ENCODE measurements at regions not wholly inside any gene's neighbourhood (a gene's known extent, or its start where the extent isn't known, plus 50 kb on each side); places are given as distances from the start of the nearest gene placed in this dataset.

- Histone ChIP-seq H3K9ac (ENCODE audit: low read length in 5 of 5) (no peak overlapping the region), H3K27me3 (ENCODE audit: control insufficient read depth in 5 of 5, insufficient read depth in 4 of 5, low read length in 5 of 5) (peaks cover 0 to 6% (median 1%) of the 10 kb centered on the region in 5 donors), H3K27ac (ENCODE audit: low read depth, low read length) (no peak overlapping the region), H3K9me3 (ENCODE audit: control insufficient read depth in 5 of 5, low read length in 5 of 5) (no peaks in the 10 kb centered on the region), H3K36me3 (ENCODE audit: control insufficient read depth in 5 of 5, insufficient read depth in 5 of 5, low read length in 5 of 5) (no peaks in the 10 kb centered on the region), H3K4me1 (ENCODE audit: control insufficient read depth in 5 of 5, insufficient read depth in 5 of 5, low read length in 5 of 5) (peaks cover 5 to 17% (median 12%) of the 10 kb centered on the region in 5 donors), H3K4me3 (ENCODE audit: low read depth in 1 of 5, low read length in 5 of 5) (no peak overlapping the region)
Measured at GRCh38 chr2:2662037-2662846, 331.2 kb upstream of the MYT1L start.

- H3K4me3 ChIP-seq (ENCODE audit: low read depth in 1 of 5, low read length in 5 of 5): no peak overlapping the region
- no peaks in the 10 kb centered on the region for H3K36me3 ChIP-seq (ENCODE audit: control insufficient read depth in 5 of 5, insufficient read depth in 5 of 5, low read length in 5 of 5)
- no peak overlapping the region for H3K9ac ChIP-seq (ENCODE audit: low read length in 5 of 5)
- H3K27me3 ChIP-seq (ENCODE audit: control insufficient read depth in 5 of 5, insufficient read depth in 4 of 5, low read length in 5 of 5): peaks cover 0 to 9% (median 2%) of the 10 kb centered on the region in 5 donors
- H3K9me3 ChIP-seq (ENCODE audit: control insufficient read depth in 5 of 5, low read length in 5 of 5): no peaks in the 10 kb centered on the region
- peaks cover 11 to 23% (median 12%) of the 10 kb centered on the region in 5 donors for H3K4me1 ChIP-seq (ENCODE audit: control insufficient read depth in 5 of 5, insufficient read depth in 5 of 5, low read length in 5 of 5)
- no peak overlapping the region for H3K27ac ChIP-seq (ENCODE audit: low read depth, low read length)
Measured at GRCh38 chr2:2660789-2661355, 329.8 kb upstream of the MYT1L start.

GRCh38 chr2:2657121-2657962, 326.3 kb upstream of the MYT1L start:
- Histone ChIP-seq H3K9ac (ENCODE audit: low read length in 5 of 5) (no peak overlapping the region), H3K4me3 (ENCODE audit: low read depth in 1 of 5, low read length in 5 of 5) (no peak overlapping the region), H3K36me3 (ENCODE audit: control insufficient read depth in 5 of 5, insufficient read depth in 5 of 5, low read length in 5 of 5) (no peaks in the 10 kb centered on the region), H3K27me3 (ENCODE audit: control insufficient read depth in 5 of 5, insufficient read depth in 4 of 5, low read length in 5 of 5) (peaks cover 0 to 11% (median 5%) of the 10 kb centered on the region in 5 donors), H3K4me1 (ENCODE audit: control insufficient read depth in 5 of 5, insufficient read depth in 5 of 5, low read length in 5 of 5) (peaks cover 0 to 12% (median 9%) of the 10 kb centered on the region in 5 donors), H3K27ac (ENCODE audit: low read depth, low read length) (no peak overlapping the region), H3K9me3 (ENCODE audit: control insufficient read depth in 5 of 5, low read length in 5 of 5) (no peaks in the 10 kb centered on the region)

- Histone ChIP-seq H3K27me3 (ENCODE audit: control insufficient read depth in 5 of 5, insufficient read depth in 4 of 5, low read length in 5 of 5) (peaks cover 0 to 16% (median 5%) of the 10 kb centered on the region in 5 donors), H3K27ac (ENCODE audit: low read depth, low read length) (no peak overlapping the region), H3K9me3 (ENCODE audit: control insufficient read depth in 5 of 5, low read length in 5 of 5) (no peaks in the 10 kb centered on the region), H3K4me3 (ENCODE audit: low read depth in 1 of 5, low read length in 5 of 5) (no peak overlapping the region), H3K9ac (ENCODE audit: low read length in 5 of 5) (no peak overlapping the region), H3K4me1 (ENCODE audit: control insufficient read depth in 5 of 5, insufficient read depth in 5 of 5, low read length in 5 of 5) (peaks cover 0 to 6% (median 5%) of the 10 kb centered on the region in 5 donors), H3K36me3 (ENCODE audit: control insufficient read depth in 5 of 5, insufficient read depth in 5 of 5, low read length in 5 of 5) (no peaks in the 10 kb centered on the region)
Measured at GRCh38 chr2:2656115-2657011, 325.3 kb upstream of the MYT1L start.

GRCh38 chr2:2655453-2656114, 324.5 kb upstream of the MYT1L start:
- H3K27me3 ChIP-seq (ENCODE audit: control insufficient read depth in 5 of 5, insufficient read depth in 4 of 5, low read length in 5 of 5): peaks cover 0 to 16% (median 5%) of the 10 kb centered on the region in 5 donors
- H3K4me3 ChIP-seq (ENCODE audit: low read depth in 1 of 5, low read length in 5 of 5): no peak overlapping the region
- no peak overlapping the region for H3K9ac ChIP-seq (ENCODE audit: low read length in 5 of 5)
- H3K4me1 ChIP-seq (ENCODE audit: control insufficient read depth in 5 of 5, insufficient read depth in 5 of 5, low read length in 5 of 5): peaks cover 0 to 6% (median 5%) of the 10 kb centered on the region in 5 donors
- H3K9me3 ChIP-seq (ENCODE audit: control insufficient read depth in 5 of 5, low read length in 5 of 5): no peaks in the 10 kb centered on the region
- H3K36me3 ChIP-seq (ENCODE audit: control insufficient read depth in 5 of 5, insufficient read depth in 5 of 5, low read length in 5 of 5): no peaks in the 10 kb centered on the region
- no peak overlapping the region for H3K27ac ChIP-seq (ENCODE audit: low read depth, low read length)

GRCh38 chr2:2653231-2653630, 322.2 kb upstream of the MYT1L start:
- H3K27me3 ChIP-seq (ENCODE audit: control insufficient read depth in 5 of 5, insufficient read depth in 4 of 5, low read length in 5 of 5): peaks cover 5 to 21% (median 13%) of the 10 kb centered on the region in 5 donors
- H3K9me3 ChIP-seq (ENCODE audit: control insufficient read depth in 5 of 5, low read length in 5 of 5): no peaks in the 10 kb centered on the region
- H3K9ac ChIP-seq (ENCODE audit: low read length in 5 of 5): no peak overlapping the region
- no peaks in the 10 kb centered on the region for H3K36me3 ChIP-seq (ENCODE audit: control insufficient read depth in 5 of 5, insufficient read depth in 5 of 5, low read length in 5 of 5)
- H3K4me3 ChIP-seq (ENCODE audit: low read depth in 1 of 5, low read length in 5 of 5): no peak overlapping the region
- no peak overlapping the region for H3K27ac ChIP-seq (ENCODE audit: low read depth, low read length)
- H3K4me1 ChIP-seq (ENCODE audit: control insufficient read depth in 5 of 5, insufficient read depth in 5 of 5, low read length in 5 of 5): peaks cover 0 to 6% (median 5%) of the 10 kb centered on the region in 5 donors

GRCh38 chr2:2650608-2651375, 319.7 kb upstream of the MYT1L start:
- peaks cover 5 to 21% (median 7%) of the 10 kb centered on the region in 5 donors for H3K27me3 ChIP-seq (ENCODE audit: control insufficient read depth in 5 of 5, insufficient read depth in 4 of 5, low read length in 5 of 5)
- H3K9ac ChIP-seq (ENCODE audit: low read length in 5 of 5): no peak overlapping the region
- H3K4me1 ChIP-seq (ENCODE audit: control insufficient read depth in 5 of 5, insufficient read depth in 5 of 5, low read length in 5 of 5): no peaks in the 10 kb centered on the region
- H3K36me3 ChIP-seq (ENCODE audit: control insufficient read depth in 5 of 5, insufficient read depth in 5 of 5, low read length in 5 of 5): no peaks in the 10 kb centered on the region
- peaks cover 2 to 7% (median 5%) of the 10 kb centered on the region in 5 donors for H3K9me3 ChIP-seq (ENCODE audit: control insufficient read depth in 5 of 5, low read length in 5 of 5)
- H3K4me3 ChIP-seq (ENCODE audit: low read depth in 1 of 5, low read length in 5 of 5): no peak overlapping the region
- no peak overlapping the region for H3K27ac ChIP-seq (ENCODE audit: low read depth, low read length)

- Histone ChIP-seq H3K27me3 (ENCODE audit: control insufficient read depth in 5 of 5, insufficient read depth in 4 of 5, low read length in 5 of 5) (peaks cover 5 to 21% (median 12%) of the 10 kb centered on the region in 5 donors), H3K36me3 (ENCODE audit: control insufficient read depth in 5 of 5, insufficient read depth in 5 of 5, low read length in 5 of 5) (no peaks in the 10 kb centered on the region), H3K9me3 (ENCODE audit: control insufficient read depth in 5 of 5, low read length in 5 of 5) (peaks cover 2 to 7% (median 5%) of the 10 kb centered on the region in 5 donors), H3K27ac (ENCODE audit: low read depth, low read length) (no peak overlapping the region), H3K4me3 (ENCODE audit: low read depth in 1 of 5, low read length in 5 of 5) (no peak overlapping the region), H3K9ac (ENCODE audit: low read length in 5 of 5) (no peak overlapping the region), H3K4me1 (ENCODE audit: control insufficient read depth in 5 of 5, insufficient read depth in 5 of 5, low read length in 5 of 5) (no peaks in the 10 kb centered on the region)
Measured at GRCh38 chr2:2649109-2650072, 318.3 kb upstream of the MYT1L start.
